ENCODE measurements at regions not wholly inside any gene's neighbourhood (a gene's known extent, or its start where the extent isn't known, plus 50 kb on each side); places are given as distances from the start of the nearest gene placed in this dataset.

- DNase-seq: no peak
Observed at GRCh38 chr2:234438305-234438977, 58.4 kb downstream of the ARL4C start.

- DNase-seq: no peak
Observed at GRCh38 chr2:234437642-234438304, 59.1 kb downstream of the ARL4C start.

- DNase-seq: no peak
Observed at GRCh38 chr2:234436482-234436837, 60.4 kb downstream of the ARL4C start.

GRCh38 chr2:234435836-234436481, 60.9 kb downstream of the ARL4C start:
- no peak for DNase-seq

- no peak for DNase-seq
Observed at GRCh38 chr2:234433201-234433600, 63.7 kb downstream of the ARL4C start.

- no peak for DNase-seq
Observed at GRCh38 chr2:234430871-234431270, 66.0 kb downstream of the ARL4C start.

- DNase-seq: no peak
Observed at GRCh38 chr2:234429265-234429664, 67.6 kb downstream of the ARL4C start.

GRCh38 chr2:234427081-234428061, 69.5 kb downstream of the ARL4C start:
- no peak for DNase-seq

GRCh38 chr2:234426616-234427015, 70.3 kb downstream of the ARL4C start:
- no peak for DNase-seq

- DNase-seq: no peak
Observed at GRCh38 chr2:234425639-234426603, 71.0 kb downstream of the ARL4C start.

- DNase-seq: no peak
Observed at GRCh38 chr2:234423884-234424283, 73.0 kb downstream of the ARL4C start.

GRCh38 chr2:234422981-234423431, 73.9 kb downstream of the ARL4C start:
- DNase-seq: no peak

- DNase-seq: no peak
Observed at GRCh38 chr2:234422273-234422732, 74.6 kb downstream of the ARL4C start.

- DNase-seq: no peak
Observed at GRCh38 chr2:234420408-234420807, 76.5 kb downstream of the ARL4C start.

- DNase-seq: no peak
Observed at GRCh38 chr2:234419726-234420125, 77.2 kb downstream of the ARL4C start.

GRCh38 chr2:234415706-234416105, 81.2 kb downstream of the ARL4C start:
- no peak for DNase-seq

GRCh38 chr2:234414596-234414995, 82.3 kb downstream of the ARL4C start:
- DNase-seq: no peak

- no peak for DNase-seq
Observed at GRCh38 chr2:234412726-234413125, 84.2 kb downstream of the ARL4C start.

- no peak for DNase-seq
Observed at GRCh38 chr2:234411793-234412192, 85.1 kb downstream of the ARL4C start.

GRCh38 chr2:234410526-234410925, 86.4 kb downstream of the ARL4C start:
- no peak for DNase-seq

- DNase-seq: no peak
Observed at GRCh38 chr2:234409590-234409989, 87.3 kb downstream of the ARL4C start.

- peak; percentile 41 for DNase-seq
Observed at GRCh38 chr2:234406085-234406484, 90.8 kb downstream of the ARL4C start.

Measured in NCI-H82 (cell line).